ENCODE measurements at regions not wholly inside any gene's neighbourhood (a gene's known extent, or its start where the extent isn't known, plus 50 kb on each side); places are given as distances from the start of the nearest gene placed in this dataset.
A peak's percentile ranks its signal among the peaks of the same experiment; 100 is the strongest.

GRCh38 chr6:149139782-149140136, 177.8 kb upstream of the TAB2 start:
- Histone ChIP-seq H3K4me3 (no peak overlapping the region), H3K4me2 (no peak overlapping the region), H3K27me3 (no peaks in the 10 kb centered on the region), H3K9me3 (ENCODE audit: low read depth) (no peaks in the 10 kb centered on the region), H3K27ac (no peak overlapping the region), H2AFZ (no peak overlapping the region), H4K20me1 (ENCODE audit: insufficient read depth, poor library complexity, severe bottlenecking) (no peaks in the 10 kb centered on the region), H3K79me2 (no peaks in the 10 kb centered on the region), H3K4me1 (ENCODE audit: insufficient read depth) (peaks cover 12% of the 10 kb centered on the region), H3K36me3 (replicated peaks; ENCODE audit: insufficient read depth, low read depth) (no peaks in the 10 kb centered on the region), H3K9me2 (replicated peaks; ENCODE audit: insufficient read depth) (no peaks in the 10 kb centered on the region)
- TF ChIP-seq EZH2phosphoT487 (IDR thresholded peaks at IDR 0.05; ENCODE audit: low read depth, severe bottlenecking, unreplicated experiment) (no peak), CTCF (IDR thresholded peaks at IDR 0.05; ENCODE audit: poor library complexity) (no peak)
- DNase-seq (ENCODE audit: low spot score): no peak

GRCh38 chr6:149140137-149140909, 177.2 kb upstream of the TAB2 start:
- no peak for DNase-seq (ENCODE audit: low spot score)
- TF ChIP-seq CTCF (IDR thresholded peaks at IDR 0.05; ENCODE audit: poor library complexity) (no peak), EZH2phosphoT487 (IDR thresholded peaks at IDR 0.05; ENCODE audit: low read depth, severe bottlenecking, unreplicated experiment) (no peak), EZH2 (IDR thresholded peaks at IDR 0.05; ENCODE audit: borderline replicate concordance) (no peak)
- Histone ChIP-seq H3K9me2 (replicated peaks; ENCODE audit: insufficient read depth) (no peaks in the 10 kb centered on the region), H3K9me3 (ENCODE audit: low read depth) (no peaks in the 10 kb centered on the region), H3K79me2 (no peaks in the 10 kb centered on the region), H3K27me3 (no peaks in the 10 kb centered on the region), H4K20me1 (ENCODE audit: insufficient read depth, poor library complexity, severe bottlenecking) (no peaks in the 10 kb centered on the region), H3K4me2 (peak overlapping the region; percentile 28), H3K36me3 (replicated peaks; ENCODE audit: insufficient read depth, low read depth) (no peaks in the 10 kb centered on the region), H2AFZ (peak overlapping the region; percentile 9), H3K4me3 (no peak overlapping the region), H3K4me1 (ENCODE audit: insufficient read depth) (peaks cover 12% of the 10 kb centered on the region), H3K27ac (peak overlapping the region; percentile 5)
- 47% methylated on average over 12 of the region's 12 CpGs for WGBS (ENCODE audit: low lambda C conversion rate, missing lambda C conversion rate)

- Histone ChIP-seq H3K79me2 (no peaks in the 10 kb centered on the region), H3K9me2 (replicated peaks; ENCODE audit: insufficient read depth) (no peaks in the 10 kb centered on the region), H3K9me3 (ENCODE audit: low read depth) (no peaks in the 10 kb centered on the region), H2AFZ (peak overlapping the region; percentile 9), H3K4me3 (no peak overlapping the region), H3K4me1 (ENCODE audit: insufficient read depth) (peaks cover 12% of the 10 kb centered on the region), H3K36me3 (replicated peaks; ENCODE audit: insufficient read depth, low read depth) (no peaks in the 10 kb centered on the region), H3K4me2 (peak overlapping the region; percentile 28), H3K27me3 (no peaks in the 10 kb centered on the region), H3K27ac (peak overlapping the region; percentile 5), H4K20me1 (ENCODE audit: insufficient read depth, poor library complexity, severe bottlenecking) (no peaks in the 10 kb centered on the region)
- TF ChIP-seq CTCF (IDR thresholded peaks at IDR 0.05; ENCODE audit: poor library complexity) (no peak), EZH2phosphoT487 (IDR thresholded peaks at IDR 0.05; ENCODE audit: low read depth, severe bottlenecking, unreplicated experiment) (no peak), EZH2 (IDR thresholded peaks at IDR 0.05; ENCODE audit: borderline replicate concordance) (no peak)
- no peak for DNase-seq (ENCODE audit: low spot score)
- 43% methylated on average over 1 of the region's 1 CpG for WGBS (ENCODE audit: low lambda C conversion rate, missing lambda C conversion rate)
Measured at GRCh38 chr6:149140910-149141290, 176.6 kb upstream of the TAB2 start.

Measured in hepatocyte (in vitro differentiated cells).